ENCODE measurements at regions not wholly inside any gene's neighbourhood (a gene's known extent, or its start where the extent isn't known, plus 50 kb on each side); places are given as distances from the start of the nearest gene placed in this dataset.
A peak's percentile ranks its signal among the peaks of the same experiment; 100 is the strongest.

DNA sequence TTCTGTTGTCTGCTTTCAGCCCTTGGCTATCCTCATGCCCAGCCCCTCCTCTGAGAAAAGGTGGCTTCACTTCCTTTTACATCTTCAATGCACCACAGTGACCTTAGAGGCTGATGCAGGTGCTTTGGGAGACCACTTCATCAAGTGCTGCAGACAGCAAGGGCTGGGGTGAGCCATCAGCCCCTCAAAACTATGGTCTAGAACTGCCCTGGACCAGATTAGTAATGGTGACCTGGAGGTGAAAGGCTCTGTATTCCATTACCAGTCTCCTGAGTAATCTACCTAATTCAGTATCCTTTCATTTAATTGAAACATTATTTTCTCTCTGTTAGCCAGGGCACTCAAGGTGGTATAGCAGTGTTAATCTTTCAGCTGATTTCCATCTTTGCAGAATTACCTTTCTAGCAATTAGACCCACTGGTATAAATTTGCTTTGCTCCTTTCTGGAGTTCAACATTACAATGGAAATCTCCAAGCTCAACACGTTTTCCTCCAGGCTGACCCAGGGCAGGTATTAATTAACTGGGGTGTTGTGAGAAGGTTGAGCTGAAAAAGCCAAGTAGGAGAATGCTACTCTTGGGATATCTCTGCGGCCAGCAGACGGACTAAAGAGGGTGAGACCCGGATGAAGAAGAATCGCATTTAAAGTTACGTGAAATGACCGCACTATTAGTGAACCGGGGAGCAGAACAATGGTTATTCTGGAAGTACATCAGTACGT is 469.0 kb downstream of the MEIS1 start:
- no peak overlapping the region for H2AFZ ChIP-seq (replicated peaks; ENCODE audit: low read length, poor library complexity)
- CTCF ChIA-PET = no interaction called here
- H2BK120ac ChIP-seq (ENCODE audit: low read depth, low read length) = no peak overlapping the region
- intact Hi-C loops (cut with micrococcal nuclease) (no loop called here), dilution Hi-C loops (cut with HindIII; ENCODE audit: low sequenced_read_pairs, unreplicated experiment) (no loop called here), in situ Hi-C loops (cut with MboI; ENCODE audit: low sequenced_read_pairs) (no loop called here)
- ATAC-seq (ENCODE audit: low read depth) (no peak), DNase-seq (no peak)
- no peak overlapping the region for H4K8ac ChIP-seq (ENCODE audit: low read depth in 2 of 2, low read length in 2 of 2)
- no peak overlapping the region for H2AK5ac ChIP-seq (ENCODE audit: low read depth, low read length)
- no peak overlapping the region for H3K18ac ChIP-seq (ENCODE audit: low read depth, low read length)
- H3K14ac ChIP-seq (replicated peaks; ENCODE audit: low read depth, low read length) = no peak overlapping the region
- no peak overlapping the region for H3K9ac ChIP-seq (ENCODE audit: low read depth, low read length)
- H3K4me1 ChIP-seq (ENCODE audit: control insufficient read depth, insufficient read depth, low read length) = peaks cover 4% of the 10 kb centered on the region; the same call in 1 of the 2 replicates
- H3K4me3 ChIP-seq (ENCODE audit: insufficient read depth, low read depth, low read length) = no peak overlapping the region
- no peak overlapping the region for H2BK5ac ChIP-seq (ENCODE audit: low read depth, low read length, poor library complexity, severe bottlenecking)
- H4K91ac ChIP-seq (ENCODE audit: insufficient read depth, low read depth, low read length) = no peak overlapping the region
- POLR2A ChIA-PET (ENCODE audit: unreplicated experiment) = no interaction called here
- no peaks in the 10 kb centered on the region for H3K9me3 ChIP-seq (ENCODE audit: control insufficient read depth, insufficient read depth, low read length)
- no peaks in the 10 kb centered on the region for H4K20me1 ChIP-seq (ENCODE audit: insufficient read depth, low read length)
- H3K4ac ChIP-seq (ENCODE audit: low read depth, low read length) = no peak overlapping the region
- H2AK9ac ChIP-seq (replicated peaks; ENCODE audit: low read depth, low read length, poor library complexity) = peak overlapping the region; percentile 52
- no peak overlapping the region for H2BK15ac ChIP-seq (ENCODE audit: low read depth, low read length)
- H3K36me3 ChIP-seq (ENCODE audit: control insufficient read depth, insufficient read depth, low read length) = no peaks in the 10 kb centered on the region
- no peak overlapping the region for H3K23ac ChIP-seq (ENCODE audit: low read depth, low read length)
- 92% methylated on average over 6 of the region's 9 CpGs; no CpG with 5 or more reads in 1 of the 2 experiments for WGBS, 2 experiments (ENCODE audit: extremely low coverage in 2 of 2, insufficient read length in 1 of 2)
- H4K5ac ChIP-seq (ENCODE audit: low read depth, low read length) = no peak overlapping the region
- no peaks in the 10 kb centered on the region for H3K27me3 ChIP-seq (ENCODE audit: control insufficient read depth, insufficient read depth, low read length)
- peaks cover 0 to 4% of the 10 kb centered on the region in 2 experiments; a peak in 1 of 4 replicates for H3K79me1 ChIP-seq (ENCODE audit: low read depth in 1 of 2, low read length in 2 of 2)
- no peak overlapping the region for H3K27ac ChIP-seq (ENCODE audit: insufficient read depth, low read length)
- no peak overlapping the region for H3K4me2 ChIP-seq (ENCODE audit: low read depth, low read length)
- TF ChIP-seq MXI1 (IDR thresholded peaks at IDR 0.05; ENCODE audit: borderline replicate concordance, low read depth, low read length) = no peak
- no peak for TF ChIP-seq SMC3 (IDR thresholded peaks at IDR 0.05; ENCODE audit: low read depth, low read length)
- no peak for TF ChIP-seq RFX5 (IDR thresholded peaks at IDR 0.05; ENCODE audit: low read depth, low read length)
- no peak for TF ChIP-seq NFE2L2 (IDR thresholded peaks at IDR 0.05; ENCODE audit: low read depth, low read length)
- TF ChIP-seq, protein P1, sequence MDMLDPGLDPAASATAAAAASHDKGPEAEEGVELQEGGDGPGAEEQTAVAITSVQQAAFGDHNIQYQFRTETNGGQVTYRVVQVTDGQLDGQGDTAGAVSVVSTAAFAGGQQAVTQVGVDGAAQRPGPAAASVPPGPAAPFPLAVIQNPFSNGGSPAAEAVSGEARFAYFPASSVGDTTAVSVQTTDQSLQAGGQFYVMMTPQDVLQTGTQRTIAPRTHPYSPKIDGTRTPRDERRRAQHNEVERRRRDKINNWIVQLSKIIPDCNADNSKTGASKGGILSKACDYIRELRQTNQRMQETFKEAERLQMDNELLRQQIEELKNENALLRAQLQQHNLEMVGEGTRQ (IDR thresholded peaks at IDR 0.05; ENCODE audit: low read depth, low read length) = no peak
- no peak for TF ChIP-seq MAZ (IDR thresholded peaks at IDR 0.05; ENCODE audit: borderline replicate concordance, low read depth, low read length)
- H3K9me1 ChIP-seq (ENCODE audit: insufficient read depth, low read length) = peaks cover 3% of the 10 kb centered on the region; the same call in 1 of the 2 replicates
- no peak overlapping the region for H2BK20ac ChIP-seq (ENCODE audit: low read depth, low read length)
- no peak overlapping the region for H3K56ac ChIP-seq (ENCODE audit: extremely low read depth, insufficient read depth, low read length)
- BruUV-seq (replicated peaks) = no TSS peak

All from IMR-90 (cell line).